ENCODE measurements at regions not wholly inside any gene's neighbourhood (a gene's known extent, or its start where the extent isn't known, plus 50 kb on each side); places are given as distances from the start of the nearest gene placed in this dataset.

DNA sequence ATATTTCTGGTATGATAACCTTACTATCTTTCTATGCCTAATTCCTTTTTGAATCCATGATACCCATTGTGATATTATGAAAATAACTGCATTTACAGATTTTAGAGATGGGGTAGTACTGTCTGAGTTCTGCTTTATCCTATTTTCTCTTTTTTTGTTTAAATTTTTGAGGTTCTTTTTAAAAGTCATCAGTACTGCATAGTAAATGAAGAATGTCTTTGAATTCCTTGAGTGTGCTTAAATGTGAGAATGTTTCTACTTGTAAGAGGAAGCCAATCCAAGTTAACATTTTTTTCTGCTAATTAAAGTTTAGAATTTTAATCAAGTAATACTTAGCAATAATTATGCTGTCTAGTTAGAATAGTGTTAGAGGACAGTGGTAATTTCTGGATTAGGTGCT is 474.6 kb downstream of the PCNX1 start:
- H3K36me3 ChIP-seq, result no peaks in the 10 kb centered on the region
- H3K4me1 ChIP-seq, result no peaks in the 10 kb centered on the region
- no peak overlapping the region for H3K27ac ChIP-seq
- intact Hi-C loops (cut with DNase I), result no loop called here
- H3K4me3 ChIP-seq, result no peak overlapping the region
- TF ChIP-seq, protein P1, sequence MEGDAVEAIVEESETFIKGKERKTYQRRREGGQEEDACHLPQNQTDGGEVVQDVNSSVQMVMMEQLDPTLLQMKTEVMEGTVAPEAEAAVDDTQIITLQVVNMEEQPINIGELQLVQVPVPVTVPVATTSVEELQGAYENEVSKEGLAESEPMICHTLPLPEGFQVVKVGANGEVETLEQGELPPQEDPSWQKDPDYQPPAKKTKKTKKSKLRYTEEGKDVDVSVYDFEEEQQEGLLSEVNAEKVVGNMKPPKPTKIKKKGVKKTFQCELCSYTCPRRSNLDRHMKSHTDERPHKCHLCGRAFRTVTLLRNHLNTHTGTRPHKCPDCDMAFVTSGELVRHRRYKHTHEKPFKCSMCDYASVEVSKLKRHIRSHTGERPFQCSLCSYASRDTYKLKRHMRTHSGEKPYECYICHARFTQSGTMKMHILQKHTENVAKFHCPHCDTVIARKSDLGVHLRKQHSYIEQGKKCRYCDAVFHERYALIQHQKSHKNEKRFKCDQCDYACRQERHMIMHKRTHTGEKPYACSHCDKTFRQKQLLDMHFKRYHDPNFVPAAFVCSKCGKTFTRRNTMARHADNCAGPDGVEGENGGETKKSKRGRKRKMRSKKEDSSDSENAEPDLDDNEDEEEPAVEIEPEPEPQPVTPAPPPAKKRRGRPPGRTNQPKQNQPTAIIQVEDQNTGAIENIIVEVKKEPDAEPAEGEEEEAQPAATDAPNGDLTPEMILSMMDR (IDR thresholded peaks at IDR 0.05), result no peak
- TF ChIP-seq POLR2A (IDR thresholded peaks at IDR 0.05), result no peak
- ATAC-seq (no peak), DNase-seq (no peak)
- no peaks in the 10 kb centered on the region for H3K9me3 ChIP-seq
- H3K27me3 ChIP-seq, result no peaks in the 10 kb centered on the region

DNA sequence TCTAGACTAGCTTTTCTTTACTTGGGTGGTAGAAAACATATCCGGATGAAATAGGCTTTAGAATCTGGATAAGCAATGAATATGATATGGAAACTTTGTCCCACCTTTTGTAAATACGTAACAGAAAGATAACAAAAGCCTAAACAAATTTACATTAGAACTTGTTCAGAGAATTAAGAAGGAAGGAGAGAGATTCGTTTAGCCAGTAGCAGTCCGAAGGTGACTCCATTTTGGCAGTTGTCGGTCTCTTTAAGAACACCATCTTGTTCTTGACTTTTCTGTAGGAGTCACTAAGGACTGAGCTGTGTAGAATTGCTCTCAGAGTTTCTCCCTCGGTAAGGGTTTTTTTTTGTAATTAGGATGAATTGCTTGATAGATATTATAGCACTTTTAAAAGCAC is 475.1 kb downstream of the PCNX1 start:
- Histone ChIP-seq H3K4me1 (no peaks in the 10 kb centered on the region), H3K4me3 (no peak overlapping the region), H3K9me3 (no peaks in the 10 kb centered on the region), H3K27ac (no peak overlapping the region), H3K27me3 (no peaks in the 10 kb centered on the region), H3K36me3 (no peaks in the 10 kb centered on the region)
- no peak for DNase-seq
- intact Hi-C loops (cut with DNase I), result no loop called here
- no peak for ATAC-seq
- WGBS (ENCODE audit: insufficient coverage, low coverage, low lambda C conversion rate, missing lambda C conversion rate), result 81% methylated on average over 6 of the region's 6 CpGs
- TF ChIP-seq, protein P1 (IDR thresholded peaks at IDR 0.05), result no peak
- no peak for TF ChIP-seq POLR2A (IDR thresholded peaks at IDR 0.05)

DNA sequence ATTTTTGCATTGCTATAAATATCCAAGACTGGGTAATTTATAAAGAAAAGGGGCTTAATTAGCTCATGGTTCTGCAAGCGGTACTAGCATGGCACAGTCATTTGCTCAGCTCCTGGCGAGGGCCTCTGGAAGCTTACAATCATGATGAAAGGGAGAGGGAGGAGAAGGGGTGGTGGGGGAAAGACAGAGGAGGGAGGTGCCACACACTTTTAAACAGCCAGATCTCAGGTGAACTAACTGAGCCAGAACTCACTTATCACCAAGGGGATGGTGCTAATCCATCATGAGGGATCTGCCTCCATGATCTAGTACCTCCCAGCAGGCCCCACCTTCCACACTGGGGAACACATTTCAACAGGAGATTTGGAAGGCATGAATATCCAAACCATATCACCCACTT is 476.3 kb downstream of the PCNX1 start:
- no peaks in the 10 kb centered on the region for H3K9me3 ChIP-seq
- H3K27me3 ChIP-seq, result no peaks in the 10 kb centered on the region
- WGBS (ENCODE audit: insufficient coverage, low coverage, low lambda C conversion rate, missing lambda C conversion rate), result 89% methylated on average over 1 of the region's 2 CpGs
- H3K4me3 ChIP-seq, result no peak overlapping the region
- no peak for ATAC-seq
- DNase-seq, result no peak
- TF ChIP-seq, protein P1 (IDR thresholded peaks at IDR 0.05), result no peak
- no peak for TF ChIP-seq POLR2A (IDR thresholded peaks at IDR 0.05)
- intact Hi-C loops (cut with DNase I), result no loop called here
- H3K4me1 ChIP-seq, result no peaks in the 10 kb centered on the region
- H3K36me3 ChIP-seq, result no peaks in the 10 kb centered on the region
- no peak overlapping the region for H3K27ac ChIP-seq

DNA sequence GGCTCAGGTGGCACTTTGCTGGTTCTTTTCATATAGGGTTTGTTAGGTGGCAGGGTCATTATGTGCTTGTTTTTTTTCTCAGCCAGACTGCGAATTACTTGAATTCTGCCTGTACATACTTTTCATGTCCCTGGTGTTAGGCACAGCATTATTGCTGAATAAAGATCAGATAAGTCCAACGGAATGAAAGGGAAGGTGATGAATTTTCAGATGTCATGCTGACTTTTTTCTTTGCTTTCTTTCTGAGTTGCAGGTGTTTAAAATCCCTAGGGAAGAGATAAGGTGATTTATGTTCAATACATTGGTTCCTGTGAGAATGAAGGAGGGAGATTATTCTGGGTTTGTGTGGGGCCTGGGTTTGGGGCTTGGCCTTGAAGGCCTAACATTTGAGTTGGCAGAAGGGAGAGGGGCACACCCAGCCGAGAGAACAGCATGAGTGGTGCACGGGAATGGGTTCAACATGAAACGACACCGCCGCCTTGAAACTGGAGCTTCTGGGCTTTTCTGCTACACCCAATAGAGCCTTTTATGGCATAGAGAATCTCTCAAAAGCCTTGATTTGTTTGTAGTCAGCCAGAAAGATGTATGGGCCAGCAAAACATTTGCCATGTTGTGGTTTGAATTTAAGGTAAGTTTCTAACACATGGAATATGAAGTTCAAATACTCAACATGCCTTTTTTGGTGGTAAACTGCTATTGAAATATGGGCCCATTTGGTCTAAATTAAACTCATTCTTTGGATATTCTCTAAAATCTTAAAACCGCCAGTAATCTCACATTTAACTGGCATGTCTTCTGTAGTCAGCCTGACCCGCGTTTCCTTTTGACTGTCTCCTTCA is 477.0 kb downstream of the PCNX1 start:
- 89% methylated on average over 10 of the region's 10 CpGs for WGBS (ENCODE audit: insufficient coverage, low coverage, low lambda C conversion rate, missing lambda C conversion rate)
- TF ChIP-seq, protein P1 (IDR thresholded peaks at IDR 0.05), result no peak
- TF ChIP-seq POLR2A (IDR thresholded peaks at IDR 0.05), result no peak
- Histone ChIP-seq H3K36me3 (no peaks in the 10 kb centered on the region), H3K27me3 (no peaks in the 10 kb centered on the region), H3K4me1 (no peaks in the 10 kb centered on the region), H3K27ac (no peak overlapping the region), H3K9me3 (no peaks in the 10 kb centered on the region), H3K4me3 (no peak overlapping the region)
- intact Hi-C loops (cut with DNase I), result no loop called here
- DNase-seq, result no peak
- ATAC-seq, result no peak

Data from right lobe of liver (tissue), 6 donors.